G401.6 (cell line): ENCODE measurements at regions not wholly inside any gene's neighbourhood (a gene's known extent, or its start where the extent isn't known, plus 50 kb on each side); places are given as distances from the start of the nearest gene placed in this dataset.

Experiments
- FAIRE-seq: peaks from 2 replicates; lab custom pipeline; 2012; peaks lifted over from hg19 to GRCh38; lab: Jason Lieb, UNC

GRCh38 chr2:60319031-60319547, 234.4 kb downstream of the BCL11A start:
- no peak for FAIRE-seq

- no peak for FAIRE-seq
These were observed 234.9 kb downstream of the BCL11A start for GRCh38 chr2:60318544-60318943.

GRCh38 chr2:60317844-60318243, 235.6 kb downstream of the BCL11A start:
- no peak for FAIRE-seq

DNA sequence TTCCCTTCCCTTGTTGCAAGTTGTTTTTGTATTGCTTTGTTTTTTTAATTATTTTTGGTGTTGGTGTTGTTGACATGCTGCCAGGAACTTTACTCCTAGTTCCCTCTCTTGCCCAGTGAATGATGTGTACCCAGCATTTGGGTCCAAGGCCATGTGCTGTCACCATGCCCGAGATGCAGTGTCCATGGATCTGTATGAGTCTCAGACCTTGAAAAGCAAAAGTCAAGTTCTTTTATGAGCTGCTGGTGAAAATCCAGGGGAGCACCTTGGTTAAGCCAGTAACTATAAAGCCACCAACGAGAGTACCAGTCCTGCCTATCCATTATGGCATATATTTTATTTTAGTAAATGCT, 236.4 kb downstream of the BCL11A start:
- FAIRE-seq: no peak

GRCh38 chr2:60316381-60317033, 236.9 kb downstream of the BCL11A start:
- FAIRE-seq: no peak

GRCh38 chr2:60313470-60314172, 239.8 kb downstream of the BCL11A start:
- FAIRE-seq: no peak

- no peak for FAIRE-seq
These were observed 240.8 kb downstream of the BCL11A start for GRCh38 chr2:60312618-60313017.

DNA sequence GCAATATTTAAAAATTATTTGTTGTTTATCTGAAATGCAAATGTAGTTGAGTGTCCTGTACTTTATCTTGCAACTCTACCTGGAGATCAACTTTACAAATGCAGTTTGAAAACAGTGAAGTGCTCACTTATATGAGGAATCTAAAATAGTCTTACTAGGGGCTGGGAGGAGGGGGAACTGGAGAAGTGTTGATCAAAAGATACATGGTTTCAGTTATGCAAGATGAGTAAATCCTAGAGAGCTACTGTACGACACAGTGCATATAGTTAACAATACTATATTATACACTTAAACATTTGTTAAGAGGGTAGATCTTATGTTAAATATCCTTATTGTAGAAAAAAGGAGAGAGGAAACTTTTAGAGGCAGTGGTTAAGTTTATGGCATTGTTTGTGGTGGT, 241.9 kb downstream of the BCL11A start:
- no peak for FAIRE-seq

- no peak for FAIRE-seq
These were observed 243.4 kb downstream of the BCL11A start for GRCh38 chr2:60309941-60310660.

DNA sequence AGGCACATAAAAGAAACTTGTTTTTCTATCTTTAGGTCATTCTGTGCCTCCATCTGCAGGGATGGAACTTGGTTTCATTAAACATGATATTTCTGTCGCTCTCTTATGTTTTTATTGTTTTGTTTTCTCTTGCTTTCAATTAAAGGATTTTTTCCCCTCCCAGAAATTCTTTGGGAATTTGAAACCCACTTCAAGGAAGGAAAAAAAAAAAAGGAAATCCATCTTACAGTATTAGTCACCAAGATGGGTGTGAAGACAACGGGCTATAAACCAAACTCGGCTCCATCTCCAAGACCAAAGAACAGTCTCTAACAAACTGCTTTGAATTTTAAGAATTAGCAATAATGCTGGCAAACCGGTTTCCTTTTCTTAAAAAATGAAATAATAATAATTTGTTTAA, 244.1 kb downstream of the BCL11A start:
- FAIRE-seq: no peak

DNA sequence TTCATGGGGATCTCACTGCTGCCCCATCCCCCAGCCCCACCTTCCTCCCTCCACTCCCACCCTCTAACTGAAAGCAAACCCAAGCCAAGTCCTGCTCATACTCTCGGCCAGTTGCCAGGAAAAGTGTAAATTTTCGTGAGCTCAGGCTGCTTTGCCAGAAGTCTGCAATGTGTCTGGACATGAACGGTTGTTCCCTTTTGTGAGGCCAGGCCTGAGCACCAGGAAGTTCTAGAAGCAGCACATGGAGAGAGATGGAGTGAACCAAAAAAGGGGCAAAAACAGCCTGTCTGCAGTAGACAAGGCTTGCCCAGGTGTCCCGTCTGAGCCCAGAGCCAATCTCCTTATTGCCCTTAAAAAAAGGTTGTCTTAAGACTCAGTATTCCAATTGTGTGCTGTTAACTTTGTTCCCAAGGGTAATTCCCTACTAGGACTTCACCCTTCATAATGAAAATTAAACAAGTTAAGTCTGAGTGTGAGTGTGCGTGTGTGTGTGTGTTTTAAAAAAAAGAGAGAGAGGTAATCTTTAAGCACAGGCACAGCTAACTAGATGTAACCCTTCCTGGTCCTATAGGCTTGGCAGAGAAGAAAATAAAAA, 247.1 kb downstream of the BCL11A start:
- no peak for FAIRE-seq

DNA sequence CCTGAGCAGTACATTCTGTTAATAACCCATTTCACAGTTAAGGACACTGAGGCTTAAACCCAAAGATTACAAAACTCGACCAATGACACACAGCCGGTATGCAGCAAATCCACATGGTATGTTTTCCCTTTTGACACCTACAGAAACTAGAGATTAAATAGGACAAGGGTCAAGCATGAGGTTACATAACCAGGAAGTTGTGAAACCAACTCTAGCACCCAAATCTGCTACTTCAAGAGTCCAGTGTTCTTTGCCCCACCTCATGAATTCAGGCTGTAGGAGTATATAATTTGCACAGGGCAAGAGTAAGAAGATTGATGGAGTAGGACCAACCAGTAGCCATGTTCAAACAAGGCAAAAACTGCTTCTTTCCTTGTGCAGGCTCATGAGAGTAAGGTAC, 249.8 kb downstream of the BCL11A start:
- no peak for FAIRE-seq

DNA sequence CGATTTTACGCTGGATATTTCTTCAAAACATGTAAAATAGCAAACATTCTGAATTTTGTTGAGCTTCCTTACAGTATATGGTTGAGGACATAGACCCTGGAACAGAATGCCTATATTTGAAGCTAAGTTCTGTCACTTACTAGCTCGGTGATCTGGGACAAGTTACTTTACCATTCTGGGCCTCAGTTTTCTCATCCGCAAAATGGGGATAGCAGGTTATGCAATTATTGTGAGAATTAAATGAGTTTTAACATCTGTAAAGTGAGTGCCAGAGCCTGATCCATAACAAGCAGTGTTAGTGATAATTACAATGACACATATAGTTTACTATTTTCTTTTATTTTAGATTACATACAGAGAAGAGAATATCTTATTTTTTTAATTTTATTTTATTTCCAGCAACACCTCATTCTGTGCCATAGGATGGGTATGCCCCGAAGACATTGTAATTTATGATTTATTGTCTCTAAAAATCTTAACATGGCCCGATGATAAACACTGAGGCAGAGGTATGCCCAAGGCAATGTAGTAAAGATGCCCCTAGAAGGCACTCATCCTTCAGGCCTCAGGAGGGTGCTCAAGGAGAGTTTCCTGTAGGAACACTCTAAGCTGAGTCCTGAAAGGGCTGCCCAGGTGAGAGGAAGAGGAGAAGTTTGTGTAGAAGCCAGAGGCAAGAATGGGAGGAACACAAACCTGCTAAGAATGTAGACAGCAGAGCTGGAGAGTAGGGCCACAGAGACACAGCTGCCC, 250.9 kb downstream of the BCL11A start:
- no peak for FAIRE-seq

DNA sequence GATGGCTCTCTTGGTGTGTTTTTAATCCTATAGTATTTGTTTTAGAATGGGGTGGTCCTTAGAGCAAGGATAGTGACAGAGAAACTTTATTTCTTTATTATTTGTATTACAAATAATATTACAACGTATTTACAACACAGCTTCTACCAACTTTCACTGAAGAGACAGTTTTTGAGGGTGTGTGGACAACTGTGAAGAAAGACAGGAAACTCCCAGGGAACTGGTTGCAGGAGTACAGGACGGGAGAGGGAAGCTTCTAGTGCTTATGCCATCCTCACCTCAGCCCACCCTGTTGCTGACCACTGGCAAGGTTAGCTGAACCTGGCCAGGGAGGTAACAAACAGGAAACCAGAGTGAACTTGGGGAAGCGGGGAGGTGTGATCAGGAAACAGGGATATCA, 251.7 kb downstream of the BCL11A start:
- no peak for FAIRE-seq

DNA sequence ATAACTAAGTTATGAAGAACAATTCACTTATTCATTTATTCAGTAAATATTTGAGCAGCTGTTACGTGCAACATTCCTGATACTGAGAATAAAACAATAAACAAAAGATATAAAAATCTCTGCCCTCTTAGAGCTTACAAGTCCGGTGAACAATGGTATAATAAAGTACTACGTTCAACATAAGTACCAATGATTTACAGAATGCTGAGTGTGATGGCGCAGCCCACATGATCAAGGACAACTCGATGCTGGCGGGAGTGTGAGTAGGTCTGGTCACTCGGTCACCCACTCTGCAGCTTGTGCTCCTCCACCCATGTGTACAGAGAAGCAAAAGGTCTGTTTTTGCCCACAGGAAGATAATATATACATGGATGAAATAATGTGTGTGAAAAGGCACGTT, 254.3 kb downstream of the BCL11A start:
- FAIRE-seq: no peak

GRCh38 chr2:60298006-60298696, 255.3 kb downstream of the BCL11A start:
- FAIRE-seq: no peak

DNA sequence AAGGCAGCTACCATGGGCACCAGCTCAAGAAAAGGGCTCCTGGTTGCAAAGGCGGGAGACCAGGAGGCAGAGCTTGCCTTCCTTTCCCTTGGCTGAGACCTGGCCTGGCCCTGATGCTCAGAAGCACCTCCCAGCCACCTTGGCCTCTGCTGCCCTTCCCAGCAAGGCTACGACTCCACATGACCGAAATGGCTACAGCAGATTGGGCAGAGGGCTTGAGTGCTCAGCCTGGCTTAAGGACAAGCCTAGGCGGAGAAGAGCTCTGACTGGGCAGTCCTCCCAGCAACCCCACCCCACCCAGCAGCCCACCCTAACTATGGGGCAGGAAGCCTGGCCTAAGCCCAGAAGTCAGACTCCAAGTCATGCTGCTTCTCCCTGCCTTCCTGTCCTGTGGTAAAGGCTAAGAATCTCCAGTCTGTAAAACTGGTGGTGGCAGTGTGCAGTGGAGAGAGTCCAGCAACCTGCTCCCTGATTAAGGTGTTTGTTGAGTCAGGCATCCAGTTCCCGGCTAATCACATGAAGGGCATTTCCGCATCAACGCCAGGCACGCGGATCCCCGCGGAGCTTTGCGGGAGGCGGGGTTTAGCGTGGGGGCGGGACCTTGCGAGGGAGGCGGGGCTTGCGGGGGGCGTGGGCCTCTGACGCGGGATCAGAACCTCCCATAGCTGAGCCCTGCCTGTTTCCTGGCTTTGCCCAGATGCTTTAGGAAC, 256.0 kb downstream of the BCL11A start:
- FAIRE-seq: no peak

DNA sequence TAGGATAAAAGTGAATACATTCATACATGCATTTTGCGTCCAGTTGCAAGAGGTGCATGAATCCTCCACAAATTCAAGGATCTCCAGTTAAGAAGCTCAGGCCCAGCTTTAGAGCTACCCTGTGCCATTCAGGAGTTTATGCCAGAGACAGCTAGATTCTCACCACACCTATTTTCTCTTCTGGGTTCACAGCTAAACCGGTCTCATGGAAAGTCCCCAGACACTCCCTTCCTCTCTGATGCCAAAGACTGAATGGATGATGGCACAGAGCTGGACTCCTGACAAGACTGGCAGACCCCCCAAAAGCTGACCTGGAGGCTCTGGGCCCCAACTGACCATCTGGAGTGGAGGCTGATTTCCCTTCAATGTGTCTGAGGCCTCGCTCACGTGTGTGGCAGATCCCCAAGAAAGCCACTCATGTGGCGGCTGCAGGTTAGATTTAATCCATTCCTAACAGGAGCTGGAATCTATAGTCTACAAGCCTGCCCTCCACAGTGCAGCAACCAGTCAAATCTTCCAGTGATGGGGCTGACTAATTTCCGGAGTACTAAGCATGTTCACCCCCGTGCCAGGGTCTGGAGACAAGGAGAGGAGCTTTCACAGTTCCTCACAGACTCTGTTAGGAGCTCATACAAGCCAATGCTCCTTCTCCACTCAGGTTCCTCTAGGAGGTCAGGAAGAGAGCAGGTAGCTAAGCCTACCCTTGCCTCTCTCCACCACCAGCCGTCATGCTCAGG, 257.1 kb downstream of the BCL11A start:
- FAIRE-seq: no peak

DNA sequence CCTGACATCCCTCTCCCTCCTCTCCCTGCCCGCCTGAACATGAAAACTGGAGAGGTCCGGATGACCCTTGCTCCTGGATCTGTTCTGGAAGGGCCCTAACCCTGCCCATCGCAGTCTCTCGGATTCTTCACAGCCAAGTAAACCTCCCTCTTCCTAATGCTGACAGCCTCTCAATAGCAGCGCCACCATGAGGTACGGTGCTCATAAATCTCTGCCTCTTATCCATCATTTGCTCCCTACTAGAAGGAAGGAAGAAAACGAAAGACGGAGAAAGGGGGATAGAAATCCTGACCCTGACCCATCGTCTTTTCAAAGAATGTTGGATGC, 257.9 kb downstream of the BCL11A start:
- no peak for FAIRE-seq

DNA sequence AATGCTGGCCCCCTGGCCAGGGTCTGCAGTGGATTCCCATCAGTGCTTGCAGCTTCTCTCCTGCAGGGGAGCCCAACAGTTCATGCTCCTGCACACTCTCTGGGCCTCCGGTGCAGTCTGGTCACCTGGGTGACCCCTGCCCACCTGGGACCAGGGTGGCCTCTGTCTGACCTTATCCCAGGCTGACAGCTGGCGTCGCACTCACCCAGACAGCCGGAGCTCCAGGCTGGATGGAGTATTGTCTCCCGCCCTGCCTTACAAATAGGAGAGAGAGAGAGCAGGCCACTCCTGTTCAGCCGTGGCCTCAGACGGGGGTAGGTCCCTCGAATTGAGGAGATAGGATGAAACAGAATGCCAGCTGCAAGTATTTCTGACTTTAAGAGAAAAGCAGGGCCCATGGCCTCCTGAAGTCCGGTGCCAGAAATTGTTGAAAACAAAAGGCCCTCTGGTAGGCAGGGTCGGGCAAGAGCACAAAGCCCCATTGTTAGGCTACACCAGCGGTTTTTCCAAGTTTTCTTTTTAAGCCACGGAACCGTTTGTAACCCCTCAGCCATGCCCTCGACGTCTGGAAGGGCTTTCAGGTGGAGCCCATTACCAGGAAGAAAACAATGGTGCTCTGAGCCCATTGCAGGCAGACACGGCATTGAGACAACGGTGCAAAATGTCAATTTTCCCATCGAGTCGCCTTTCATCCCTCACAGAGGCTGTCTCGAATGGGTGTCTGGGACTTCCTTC, 258.4 kb downstream of the BCL11A start:
- no peak for FAIRE-seq
